GM12878 (cell line): ENCODE measurements at regions not wholly inside any gene's neighbourhood (a gene's known extent, or its start where the extent isn't known, plus 50 kb on each side); places are given as distances from the start of the nearest gene placed in this dataset.

Experiments used
- ATAC-seq: fragments of 200-7000 bp; cut with Tn5 transposase; 3 replicates; pipeline ENCODE4 v1.9.1; 2020; ENCODE audit warnings: mild to moderate bottlenecking, moderate library complexity
- BruUV-seq: library from RNA; stranded (reverse); fragments of 400-500 nt; replicated peaks from 2 replicates; lab custom pipeline; 2021; lab: Mats Ljungman, UMichigan
- CTCF ChIA-PET: fragments of 300-600 bp; sonication (Branson Sonifier 250); formaldehyde crosslinking; extraction: SDS; loops from one replicate; lab custom pipeline; 2021; ENCODE audit warnings: inconsistent platforms; lab: Yijun Ruan, JAX
- POLR2A ChIA-PET: fragments of 350-600 bp; formaldehyde crosslinking; extraction: SDS; loops from one replicate; lab custom pipeline; 2021; ENCODE audit warnings: inconsistent platforms; lab: Charles Lee
- RAD21 ChIA-PET: fragments of 300-600 bp; sonication (Branson Sonifier 250); formaldehyde crosslinking; loops from one replicate; lab custom pipeline; 2023; ENCODE audit warnings: antibody characterized with exemption; ENCODE audit not compliant: unreplicated experiment; lab: Charles Lee
- SMC1A ChIA-PET: fragments of 300-600 bp; sonication (Branson Sonifier 250); formaldehyde crosslinking; loops from one replicate; lab custom pipeline; 2023; ENCODE audit not compliant: unreplicated experiment, uncharacterized antibody; lab: Charles Lee
- DNase-seq: peaks from one replicate; pipeline ENCODE4 v3.0.0-alpha.2; 2011; ENCODE audit warnings: low read depth, low spot score
- FAIRE-seq: peaks from 3 replicates; lab custom pipeline; 2011; peaks lifted over from hg19 to GRCh38; lab: Jason Lieb, UNC
- H2AFZ ChIP-seq: 2 replicates; pipeline ENCODE4 v1.6.0; 2011; ENCODE audit warnings: low read depth, low read length, control low read depth; ENCODE audit not compliant: control insufficient read depth
- H3K27ac ChIP-seq: 2 replicates; pipeline ENCODE4 v1.5.1; 2011; ENCODE audit warnings: control low read depth; ENCODE audit not compliant: control insufficient read depth, insufficient read depth
- H3K27me3 ChIP-seq, 2 experiments: replicated peaks in 1 of 2; 2 replicates each; pipeline versions ENCODE4 v1.6.0 to v1.6.1; 2011; ENCODE audit warnings: low read length in 1 of 2; ENCODE audit not compliant: control insufficient read depth in 2 of 2, insufficient read depth in 2 of 2
- H3K36me3 ChIP-seq, 2 experiments: 2 replicates each; pipeline ENCODE4 v1.5.1; 2011; ENCODE audit warnings: low read length in 1 of 2; ENCODE audit not compliant: control insufficient read depth in 2 of 2, insufficient read depth in 2 of 2
- H3K4me1 ChIP-seq: 2 replicates; pipeline ENCODE4 v1.6.1; 2011; ENCODE audit warnings: mild to moderate bottlenecking, low read length, moderate library complexity, mixed read lengths; ENCODE audit not compliant: control insufficient read depth, insufficient read depth
- H3K4me2 ChIP-seq: 2 replicates; pipeline ENCODE4 v1.6.0; 2011; ENCODE audit warnings: control low read depth; ENCODE audit not compliant: control insufficient read depth, insufficient read depth
- H3K4me3 ChIP-seq: fragments of 200-600 bp; sonication (generic); 2 replicates; pipeline ENCODE4 v1.5.1; 2016
- H3K79me2 ChIP-seq: 2 replicates; pipeline ENCODE4 v1.6.0; 2011; ENCODE audit warnings: low read length; ENCODE audit not compliant: control insufficient read depth, insufficient read depth
- H3K9ac ChIP-seq: 2 replicates; pipeline ENCODE4 v1.8.0; 2011; ENCODE audit warnings: low read length, control low read depth, mixed read lengths; ENCODE audit not compliant: control insufficient read depth, insufficient read depth
- H3K9me3 ChIP-seq: replicated peaks from 3 replicates; pipeline ENCODE4 v1.5.1; 2011; ENCODE audit warnings: mild to moderate bottlenecking, low read length; ENCODE audit not compliant: control insufficient read depth, insufficient read depth
- H4K20me1 ChIP-seq: 2 replicates; pipeline ENCODE4 v1.6.0; 2011; ENCODE audit not compliant: control insufficient read depth, insufficient read depth
- CEBPZ ChIP-seq: fragments of 150-350 bp; IDR thresholded peaks from 2 replicates; pipeline ENCODE4 v1.6.1; 2016; ENCODE audit warnings: low read depth, low read length
- IKZF1 ChIP-seq: fragments of 450-650 bp; conservative IDR thresholded peaks from 2 replicates; pipeline ENCODE4 v1.6.1; 2017; ENCODE audit warnings: antibody characterized with exemption, mild to moderate bottlenecking
- IRF4 ChIP-seq: IDR thresholded peaks from 2 replicates; pipeline ENCODE4 v1.6.1; 2011; ENCODE audit warnings: low read depth, low read length
- MEF2A ChIP-seq: IDR thresholded peaks from 2 replicates; pipeline ENCODE4 v1.6.1; 2011; ENCODE audit warnings: low read depth, mild to moderate bottlenecking, low read length, moderate library complexity; ENCODE audit not compliant: insufficient read depth
- MYC ChIP-seq: IDR thresholded peaks from 2 replicates; pipeline ENCODE4 v1.6.1; 2011; ENCODE audit warnings: mild to moderate bottlenecking, low read length, moderate library complexity, inconsistent platforms; ENCODE audit not compliant: insufficient read depth, insufficient replicate concordance, insufficient read length, severe bottlenecking
- PBX3 ChIP-seq: IDR thresholded peaks from 2 replicates; pipeline ENCODE4 v1.6.1; 2011; ENCODE audit warnings: mild to moderate bottlenecking, low read depth, low read length, moderate library complexity; ENCODE audit not compliant: insufficient replicate concordance
- POLR2A ChIP-seq: IDR thresholded peaks from 2 replicates; pipeline ENCODE4 v1.6.1; 2011; ENCODE audit warnings: low read depth, mild to moderate bottlenecking, low read length
- RELA ChIP-seq: fragments of 450-650 bp; IDR thresholded peaks from 2 replicates; pipeline ENCODE4 v1.8.0; 2014; ENCODE audit warnings: borderline replicate concordance; ENCODE audit not compliant: partially characterized antibody
- SMAD1 ChIP-seq: fragments of 450-650 bp; IDR thresholded peaks from 2 replicates; pipeline ENCODE4 v1.6.1; 2018; ENCODE audit warnings: mild to moderate bottlenecking, low read depth; ENCODE audit not compliant: partially characterized antibody
- SUPT20H ChIP-seq: IDR thresholded peaks from 2 replicates; pipeline ENCODE4 v1.6.1; 2011; ENCODE audit warnings: low read depth, mild to moderate bottlenecking, low read length, moderate library complexity, borderline replicate concordance; ENCODE audit not compliant: control insufficient read depth
- ZNF207 ChIP-seq: fragments of 450-650 bp; IDR thresholded peaks from 2 replicates; pipeline ENCODE4 v1.6.1; 2014; ENCODE audit warnings: antibody characterized with exemption, mild to moderate bottlenecking, borderline replicate concordance
- WGBS: methylation state at CpG from one replicate; pipeline ENCODE4 v1.1.6; 2016; ENCODE audit warnings: low lambda C conversion rate; ENCODE audit not compliant: insufficient replicate concordance, insufficient coverage; ENCODE audit errors: missing lambda C conversion rate; 5-methylcytosine and 5-hydroxymethylcytosine counted together
- in situ Hi-C: fragments of 300-500 bp; cut with MboI; formaldehyde crosslinking; loops from 9 replicates; pipeline ENCODE4 v1.14.3; 2018; ENCODE audit warnings: mixed read lengths
- intact Hi-C: fragments of 100-400 bp; cut with micrococcal nuclease; formaldehyde crosslinking; loops from one replicate; pipeline ENCODE4 v1.14.2; 2022; ENCODE audit not compliant: unreplicated experiment
- TF ChIP-seq, protein P1 (sequence below): fragments of 150-350 bp; IDR thresholded peaks from 2 replicates; pipeline ENCODE4 v1.6.1; 2014; ENCODE audit warnings: mild to moderate bottlenecking, low read depth, low read length
- TF ChIP-seq, protein P2 (sequence below): fragments of 450-650 bp; IDR thresholded peaks from 2 replicates; pipeline ENCODE4 v1.6.1; 2016; ENCODE audit warnings: mild to moderate bottlenecking, moderate library complexity, borderline replicate concordance

GRCh38 chr6:169933839-169934698 lies 182.6 kb downstream of the ERMARD start:
- ChIA-PET SMC1A (no interaction called here), CTCF (no interaction called here), RAD21 (no interaction called here), POLR2A (no interaction called here)
- no peaks in the 10 kb centered on the region for H3K36me3 ChIP-seq
- 72% methylated on average over 37 of the region's 37 CpGs for WGBS
- H3K79me2 ChIP-seq: no peaks in the 10 kb centered on the region
- no peaks in the 10 kb centered on the region; the same call in 2 of the 3 replicates for H3K9me3 ChIP-seq
- in situ Hi-C loops: no loop called here
- no peak overlapping the region for H3K27ac ChIP-seq
- no peaks in the 10 kb centered on the region for H3K27me3 ChIP-seq
- no peak overlapping the region for H2AFZ ChIP-seq
- FAIRE-seq: no peak
- H3K4me2 ChIP-seq: no peak overlapping the region
- no peak overlapping the region for H3K9ac ChIP-seq
- no peaks in the 10 kb centered on the region for H3K4me1 ChIP-seq
- intact Hi-C loops: no loop called here
- ATAC-seq: no peak
- no TSS peak for BruUV-seq
- DNase-seq: no peak
- no peaks in the 10 kb centered on the region for H4K20me1 ChIP-seq
- no peak overlapping the region for H3K4me3 ChIP-seq
- TF ChIP-seq PBX3 (no peak), SMAD1 (no peak), RELA (no peak), SUPT20H (no peak), CEBPZ (no peak), MYC (no peak), MEF2A (no peak), POLR2A (no peak), IRF4 (no peak), ZNF207 (no peak), IKZF1 (no peak)
- TF ChIP-seq, protein P1, sequence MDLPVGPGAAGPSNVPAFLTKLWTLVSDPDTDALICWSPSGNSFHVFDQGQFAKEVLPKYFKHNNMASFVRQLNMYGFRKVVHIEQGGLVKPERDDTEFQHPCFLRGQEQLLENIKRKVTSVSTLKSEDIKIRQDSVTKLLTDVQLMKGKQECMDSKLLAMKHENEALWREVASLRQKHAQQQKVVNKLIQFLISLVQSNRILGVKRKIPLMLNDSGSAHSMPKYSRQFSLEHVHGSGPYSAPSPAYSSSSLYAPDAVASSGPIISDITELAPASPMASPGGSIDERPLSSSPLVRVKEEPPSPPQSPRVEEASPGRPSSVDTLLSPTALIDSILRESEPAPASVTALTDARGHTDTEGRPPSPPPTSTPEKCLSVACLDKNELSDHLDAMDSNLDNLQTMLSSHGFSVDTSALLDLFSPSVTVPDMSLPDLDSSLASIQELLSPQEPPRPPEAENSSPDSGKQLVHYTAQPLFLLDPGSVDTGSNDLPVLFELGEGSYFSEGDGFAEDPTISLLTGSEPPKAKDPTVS: no peak
- TF ChIP-seq, protein P2, sequence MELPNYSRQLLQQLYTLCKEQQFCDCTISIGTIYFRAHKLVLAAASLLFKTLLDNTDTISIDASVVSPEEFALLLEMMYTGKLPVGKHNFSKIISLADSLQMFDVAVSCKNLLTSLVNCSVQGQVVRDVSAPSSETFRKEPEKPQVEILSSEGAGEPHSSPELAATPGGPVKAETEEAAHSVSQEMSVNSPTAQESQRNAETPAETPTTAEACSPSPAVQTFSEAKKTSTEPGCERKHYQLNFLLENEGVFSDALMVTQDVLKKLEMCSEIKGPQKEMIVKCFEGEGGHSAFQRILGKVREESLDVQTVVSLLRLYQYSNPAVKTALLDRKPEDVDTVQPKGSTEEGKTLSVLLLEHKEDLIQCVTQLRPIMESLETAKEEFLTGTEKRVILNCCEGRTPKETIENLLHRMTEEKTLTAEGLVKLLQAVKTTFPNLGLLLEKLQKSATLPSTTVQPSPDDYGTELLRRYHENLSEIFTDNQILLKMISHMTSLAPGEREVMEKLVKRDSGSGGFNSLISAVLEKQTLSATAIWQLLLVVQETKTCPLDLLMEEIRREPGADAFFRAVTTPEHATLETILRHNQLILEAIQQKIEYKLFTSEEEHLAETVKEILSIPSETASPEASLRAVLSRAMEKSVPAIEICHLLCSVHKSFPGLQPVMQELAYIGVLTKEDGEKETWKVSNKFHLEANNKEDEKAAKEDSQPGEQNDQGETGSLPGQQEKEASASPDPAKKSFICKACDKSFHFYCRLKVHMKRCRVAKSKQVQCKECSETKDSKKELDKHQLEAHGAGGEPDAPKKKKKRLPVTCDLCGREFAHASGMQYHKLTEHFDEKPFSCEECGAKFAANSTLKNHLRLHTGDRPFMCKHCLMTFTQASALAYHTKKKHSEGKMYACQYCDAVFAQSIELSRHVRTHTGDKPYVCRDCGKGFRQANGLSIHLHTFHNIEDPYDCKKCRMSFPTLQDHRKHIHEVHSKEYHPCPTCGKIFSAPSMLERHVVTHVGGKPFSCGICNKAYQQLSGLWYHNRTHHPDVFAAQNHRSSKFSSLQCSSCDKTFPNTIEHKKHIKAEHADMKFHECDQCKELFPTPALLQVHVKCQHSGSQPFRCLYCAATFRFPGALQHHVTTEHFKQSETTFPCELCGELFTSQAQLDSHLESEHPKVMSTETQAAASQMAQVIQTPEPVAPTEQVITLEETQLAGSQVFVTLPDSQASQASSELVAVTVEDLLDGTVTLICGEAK: no peak
